DOHH2 (cell line): ENCODE measurements at regions not wholly inside any gene's neighbourhood (a gene's known extent, or its start where the extent isn't known, plus 50 kb on each side); places are given as distances from the start of the nearest gene placed in this dataset.

Experiments
- H3F3A ChIP-seq: fragments of 200-600 bp; sonication (generic), shearing (Covaris generic); 2 replicates; pipeline ENCODE4 v1.6.0; 2016; ENCODE audit warnings: antibody characterized with exemption, mild to moderate bottlenecking; ENCODE audit not compliant: control insufficient read depth, insufficient read depth
- H3K27ac ChIP-seq: fragments of 200-600 bp; sonication (generic); 2 replicates; pipeline ENCODE4 v1.5.1; 2014; ENCODE audit warnings: low read depth, mild to moderate bottlenecking, low read length, moderate library complexity
- H3K27me3 ChIP-seq: fragments of 200-600 bp; sonication (generic); 2 replicates; pipeline ENCODE4 v1.6.1; 2014; ENCODE audit warnings: mild to moderate bottlenecking, low read length, mixed read lengths; ENCODE audit not compliant: control insufficient read depth
- H3K36me3 ChIP-seq: fragments of 200-600 bp; sonication (generic); 2 replicates; pipeline ENCODE4 v1.6.1; 2014; ENCODE audit warnings: mild to moderate bottlenecking, low read length, moderate library complexity, mixed read lengths; ENCODE audit not compliant: control insufficient read depth
- H3K4me1 ChIP-seq: fragments of 200-600 bp; sonication (generic); 2 replicates; pipeline ENCODE4 v1.6.1; 2014; ENCODE audit warnings: mild to moderate bottlenecking, low read length, mixed read lengths; ENCODE audit not compliant: control insufficient read depth
- H3K4me2 ChIP-seq: fragments of 200-600 bp; sonication (generic); 2 replicates; pipeline ENCODE4 v1.6.0; 2014; ENCODE audit warnings: mild to moderate bottlenecking, low read length, moderate library complexity
- H3K4me3 ChIP-seq: fragments of 200-600 bp; sonication (generic); 2 replicates; pipeline ENCODE4 v1.5.1; 2014; ENCODE audit warnings: mild to moderate bottlenecking, low read length, mixed read lengths
- H3K79me2 ChIP-seq: fragments of 200-600 bp; sonication (generic); 2 replicates; pipeline ENCODE4 v1.6.1; 2014; ENCODE audit warnings: mild to moderate bottlenecking, low read length, mixed read lengths; ENCODE audit not compliant: control insufficient read depth
- H3K9me2 ChIP-seq: fragments of 200-600 bp; sonication (generic); replicated peaks from 2 replicates; pipeline ENCODE4 v1.6.1; 2014; ENCODE audit warnings: mild to moderate bottlenecking, low read length, mixed read lengths; ENCODE audit not compliant: control insufficient read depth
- H3K9me3 ChIP-seq: fragments of 200-600 bp; sonication (generic); 2 replicates; pipeline ENCODE4 v1.6.1; 2014; ENCODE audit warnings: antibody characterized with exemption, low read length, mixed read lengths; ENCODE audit not compliant: control insufficient read depth, insufficient read depth
- H4K20me1 ChIP-seq: fragments of 200-600 bp; sonication (generic); 2 replicates; pipeline ENCODE4 v1.6.0; 2014; ENCODE audit warnings: low read depth, mild to moderate bottlenecking, antibody characterized with exemption, low read length, moderate library complexity; ENCODE audit not compliant: control insufficient read depth, insufficient read depth
- CTCF ChIP-seq: fragments of 200-600 bp; sonication (generic); IDR thresholded peaks from one replicate; pipeline ENCODE4 v1.5.1; 2014; ENCODE audit warnings: antibody characterized with exemption, mild to moderate bottlenecking, low read depth, low read length; ENCODE audit not compliant: poor library complexity, severe bottlenecking
- EZH2phosphoT487 ChIP-seq: fragments of 200-600 bp; sonication (generic); IDR thresholded peaks from 2 replicates; pipeline ENCODE4 v1.6.1; 2017; ENCODE audit warnings: borderline replicate concordance, mild to moderate bottlenecking, antibody characterized with exemption, low read length, moderate library complexity, mixed read lengths

GRCh38 chr2:195592105-195592504, 64.9 kb upstream of the SLC39A10 start:
- Histone ChIP-seq H3K27me3 (no peaks in the 10 kb centered on the region), H3K4me3 (no peak overlapping the region), H3F3A (no peaks in the 10 kb centered on the region), H3K4me1 (no peaks in the 10 kb centered on the region), H3K9me2 (no peaks in the 10 kb centered on the region), H3K36me3 (no peaks in the 10 kb centered on the region), H3K9me3 (no peaks in the 10 kb centered on the region), H3K4me2 (no peak overlapping the region), H4K20me1 (no peaks in the 10 kb centered on the region), H3K79me2 (no peaks in the 10 kb centered on the region), H3K27ac (no peak overlapping the region)
- no peak for TF ChIP-seq CTCF
- no peak for TF ChIP-seq EZH2phosphoT487

- no peaks in the 10 kb centered on the region for H3F3A ChIP-seq
- H3K4me2 ChIP-seq = no peak overlapping the region
- no peak overlapping the region for H3K27ac ChIP-seq
- H3K9me2 ChIP-seq = no peaks in the 10 kb centered on the region
- no peaks in the 10 kb centered on the region for H3K27me3 ChIP-seq
- no peaks in the 10 kb centered on the region for H3K36me3 ChIP-seq
- no peaks in the 10 kb centered on the region for H4K20me1 ChIP-seq
- no peak overlapping the region for H3K4me3 ChIP-seq
- TF ChIP-seq EZH2phosphoT487 (no peak), CTCF (no peak)
- no peaks in the 10 kb centered on the region for H3K9me3 ChIP-seq
- H3K4me1 ChIP-seq = no peaks in the 10 kb centered on the region
- no peaks in the 10 kb centered on the region for H3K79me2 ChIP-seq
These were observed 66.2 kb upstream of the SLC39A10 start for GRCh38 chr2:195590861-195591205.

GRCh38 chr2:195590199-195590860, 66.7 kb upstream of the SLC39A10 start:
- H3K4me3 ChIP-seq = no peak overlapping the region
- H3K4me2 ChIP-seq = no peak overlapping the region
- H3K27me3 ChIP-seq = no peaks in the 10 kb centered on the region
- H3K4me1 ChIP-seq = no peaks in the 10 kb centered on the region
- no peak overlapping the region for H3K27ac ChIP-seq
- H3K9me2 ChIP-seq = no peaks in the 10 kb centered on the region
- no peaks in the 10 kb centered on the region for H3K79me2 ChIP-seq
- TF ChIP-seq EZH2phosphoT487 (no peak), CTCF (no peak)
- H3K36me3 ChIP-seq = no peaks in the 10 kb centered on the region
- H3F3A ChIP-seq = no peaks in the 10 kb centered on the region
- H3K9me3 ChIP-seq = no peaks in the 10 kb centered on the region
- H4K20me1 ChIP-seq = no peaks in the 10 kb centered on the region
